ENCODE measurements at regions not wholly inside any gene's neighbourhood (a gene's known extent, or its start where the extent isn't known, plus 50 kb on each side); places are given as distances from the start of the nearest gene placed in this dataset.

- TF ChIP-seq YY1 (IDR thresholded peaks at IDR 0.05; ENCODE audit: low read depth) (no peak), CEBPB (IDR thresholded peaks at IDR 0.05) (no peak), EP300 (IDR thresholded peaks at IDR 0.05; ENCODE audit: borderline replicate concordance) (no peak), FOXM1 (IDR thresholded peaks at IDR 0.05; ENCODE audit: borderline replicate concordance, low read depth) (no peak), TAF1 (IDR thresholded peaks at IDR 0.05; ENCODE audit: low read depth) (no peak), MAX (IDR thresholded peaks at IDR 0.05) (no peak), NFIC (IDR thresholded peaks at IDR 0.05) (peak; percentile 29; the same call in 1 of the 2 replicates), TEAD4 (IDR thresholded peaks at IDR 0.05) (no peak)
Observed at GRCh38 chr12:76144245-76144549, 59.7 kb upstream of the NAP1L1 start.
